ENCODE measurements at regions not wholly inside any gene's neighbourhood (a gene's known extent, or its start where the extent isn't known, plus 50 kb on each side); places are given as distances from the start of the nearest gene placed in this dataset.
A peak's percentile ranks its signal among the peaks of the same experiment; 100 is the strongest.

GRCh38 chr13:105047676-105048295 lies 1487.7 kb downstream of the EFNB2 start:
- DNase-seq, result no peak

GRCh38 chr13:105037110-105037509 lies 1498.4 kb downstream of the EFNB2 start:
- no peak for DNase-seq

- no peak for DNase-seq
Measured at GRCh38 chr13:105035092-105035491, 1500.4 kb downstream of the EFNB2 start.

GRCh38 chr13:105033999-105034398 lies 1501.5 kb downstream of the EFNB2 start:
- no peak for DNase-seq

GRCh38 chr13:105031306-105031705 lies 1504.2 kb downstream of the EFNB2 start:
- DNase-seq, result no peak

GRCh38 chr13:105030851-105031250 lies 1504.6 kb downstream of the EFNB2 start:
- no peak for DNase-seq

GRCh38 chr13:105019073-105019472 lies 1516.4 kb downstream of the EFNB2 start:
- no peak for DNase-seq

GRCh38 chr13:105016266-105016665 lies 1519.2 kb downstream of the EFNB2 start:
- no peak for DNase-seq

GRCh38 chr13:105008604-105009003 lies 1526.9 kb downstream of the EFNB2 start:
- no peak for DNase-seq

GRCh38 chr13:105007166-105007808 lies 1528.2 kb downstream of the EFNB2 start:
- no peak for DNase-seq

GRCh38 chr13:104996022-104996421 lies 1539.4 kb downstream of the EFNB2 start:
- DNase-seq, result peak; percentile 15

- DNase-seq, result no peak
Measured at GRCh38 chr13:104993708-104994107, 1541.8 kb downstream of the EFNB2 start.

- DNase-seq, result no peak
Measured at GRCh38 chr13:104987621-104988020, 1547.8 kb downstream of the EFNB2 start.

GRCh38 chr13:104984296-104984818 lies 1551.1 kb downstream of the EFNB2 start:
- peak; percentile 38 for DNase-seq

- DNase-seq, result no peak
Measured at GRCh38 chr13:104983601-104984000, 1551.9 kb downstream of the EFNB2 start.

GRCh38 chr13:104980586-104980985 lies 1554.9 kb downstream of the EFNB2 start:
- DNase-seq, result no peak

GRCh38 chr13:104979281-104980030 lies 1556.0 kb downstream of the EFNB2 start:
- DNase-seq, result no peak

- no peak for DNase-seq
Measured at GRCh38 chr13:104976986-104977385, 1558.5 kb downstream of the EFNB2 start.

GRCh38 chr13:104975272-104975671 lies 1560.2 kb downstream of the EFNB2 start:
- DNase-seq, result no peak

GRCh38 chr13:104968876-104969275 lies 1566.6 kb downstream of the EFNB2 start:
- no peak for DNase-seq

- DNase-seq, result no peak
Measured at GRCh38 chr13:104967836-104968630, 1567.4 kb downstream of the EFNB2 start.

- DNase-seq, result no peak
Measured at GRCh38 chr13:104967376-104967775, 1568.1 kb downstream of the EFNB2 start.

Data from renal pelvis (tissue), 1 donor.